IPS-15b (cell line): ENCODE measurements at regions not wholly inside any gene's neighbourhood (a gene's known extent, or its start where the extent isn't known, plus 50 kb on each side); places are given as distances from the start of the nearest gene placed in this dataset.
A peak's percentile ranks its signal among the peaks of the same experiment; 100 is the strongest.

Experiments used
- H3K27me3 ChIP-seq: one replicate; pipeline ENCODE4 v1.6.1; 2013; ENCODE audit warnings: low read length; ENCODE audit not compliant: control insufficient read depth, insufficient read depth
- H3K36me3 ChIP-seq: one replicate; pipeline ENCODE4 v1.6.1; 2013; ENCODE audit warnings: low read length; ENCODE audit not compliant: control insufficient read depth, insufficient read depth
- H3K4me1 ChIP-seq: one replicate; pipeline ENCODE4 v1.6.1; 2013; ENCODE audit warnings: mild to moderate bottlenecking, low read length; ENCODE audit not compliant: control insufficient read depth, insufficient read depth
- H3K4me3 ChIP-seq: one replicate; pipeline ENCODE4 v1.5.1; 2013; ENCODE audit warnings: low read depth, low read length
- H3K9ac ChIP-seq: one replicate; pipeline ENCODE4 v1.6.1; 2013; ENCODE audit warnings: low read depth, mild to moderate bottlenecking, low read length
- H3K9me3 ChIP-seq: one replicate; pipeline ENCODE4 v1.6.1; 2013; ENCODE audit warnings: mild to moderate bottlenecking, low read length; ENCODE audit not compliant: control insufficient read depth, insufficient read depth

DNA sequence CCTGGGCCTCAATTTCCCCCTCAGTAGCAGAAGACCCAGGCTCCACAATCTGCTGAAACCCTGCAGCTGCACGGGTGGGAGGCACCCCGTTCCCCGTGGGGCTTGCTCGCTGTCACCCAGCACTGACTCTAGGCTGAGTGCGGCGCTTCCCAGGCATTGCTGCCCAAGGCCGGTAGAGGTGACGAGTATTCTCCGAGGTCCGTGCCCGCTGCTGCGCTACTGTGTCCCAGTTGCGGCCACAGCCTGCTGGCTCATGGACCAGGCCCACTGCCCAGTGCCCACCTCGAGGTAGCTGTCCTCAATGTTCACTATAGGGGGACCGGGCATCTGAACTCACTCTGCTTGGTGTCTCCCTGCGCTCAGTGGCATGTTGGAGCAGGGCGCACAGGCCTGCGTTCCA, 74.7 kb downstream of the GSC start:
- H3K9ac ChIP-seq, result no peak overlapping the region
- H3K4me1 ChIP-seq, result no peaks in the 10 kb centered on the region
- no peak overlapping the region for H3K4me3 ChIP-seq
- H3K9me3 ChIP-seq, result no peaks in the 10 kb centered on the region
- H3K27me3 ChIP-seq, result peaks cover 8% of the 10 kb centered on the region
- H3K36me3 ChIP-seq, result no peaks in the 10 kb centered on the region

DNA sequence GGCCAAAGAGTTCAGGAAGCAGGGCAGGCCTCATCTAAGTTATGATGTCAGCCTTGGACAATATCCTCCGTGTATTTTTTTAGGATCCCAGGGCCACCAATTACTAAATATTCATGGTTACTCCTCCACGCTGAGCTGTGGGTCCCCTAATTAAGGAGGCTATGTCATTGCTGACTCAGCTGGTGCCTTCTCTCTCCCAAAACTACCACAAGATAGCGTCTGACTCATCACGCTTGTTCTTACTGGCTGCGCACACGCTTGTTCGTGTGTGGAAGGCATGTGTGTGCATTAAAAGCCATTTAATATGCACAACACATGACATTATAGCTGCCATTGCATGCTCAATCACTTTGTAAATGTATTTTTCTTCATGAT, 78.3 kb downstream of the GSC start:
- H3K9ac ChIP-seq, result no peak overlapping the region
- peaks cover 14% of the 10 kb centered on the region for H3K27me3 ChIP-seq
- H3K4me1 ChIP-seq, result peaks cover 2% of the 10 kb centered on the region
- H3K9me3 ChIP-seq, result no peaks in the 10 kb centered on the region
- no peaks in the 10 kb centered on the region for H3K36me3 ChIP-seq
- H3K4me3 ChIP-seq, result no peak overlapping the region

DNA sequence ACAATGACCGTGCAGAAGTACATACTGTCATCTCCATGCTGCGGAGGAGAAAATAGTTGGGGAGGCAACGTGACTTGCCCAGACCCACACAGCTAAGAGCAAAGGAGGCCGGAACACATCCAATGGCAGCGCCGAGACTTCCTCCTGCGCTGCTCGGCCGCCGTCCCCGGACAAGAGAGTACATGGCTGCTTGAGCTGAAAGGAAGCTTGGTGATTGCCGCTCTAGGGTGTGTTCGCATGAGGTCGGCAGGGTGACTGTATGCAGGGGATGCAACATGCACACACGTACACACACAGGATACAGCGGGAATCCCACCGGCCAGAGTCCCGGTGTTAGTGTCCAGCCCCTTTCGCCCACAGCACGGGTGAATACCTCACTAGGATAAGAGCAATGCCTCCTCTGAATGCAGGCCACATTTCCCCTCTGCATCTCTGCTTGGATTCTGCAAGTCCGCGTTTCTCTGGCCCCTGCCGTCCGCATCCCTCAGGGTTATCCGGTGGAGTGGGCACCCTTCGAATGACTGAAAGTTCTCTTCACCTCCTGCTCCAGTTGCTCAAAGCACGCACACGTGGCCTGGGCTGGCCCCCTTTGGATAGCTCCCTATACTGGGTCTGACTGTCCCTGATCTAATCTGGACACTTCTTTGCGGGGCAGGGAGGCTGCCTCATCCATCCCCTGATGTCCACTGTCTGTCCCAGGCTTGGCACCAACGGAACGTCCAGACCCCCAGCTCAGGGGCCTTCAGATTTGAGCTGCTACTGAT, 78.8 kb downstream of the GSC start:
- peaks cover 14% of the 10 kb centered on the region for H3K27me3 ChIP-seq
- H3K9me3 ChIP-seq, result no peaks in the 10 kb centered on the region
- no peaks in the 10 kb centered on the region for H3K36me3 ChIP-seq
- peaks cover 2% of the 10 kb centered on the region for H3K4me1 ChIP-seq
- no peak overlapping the region for H3K9ac ChIP-seq
- H3K4me3 ChIP-seq, result no peak overlapping the region

DNA sequence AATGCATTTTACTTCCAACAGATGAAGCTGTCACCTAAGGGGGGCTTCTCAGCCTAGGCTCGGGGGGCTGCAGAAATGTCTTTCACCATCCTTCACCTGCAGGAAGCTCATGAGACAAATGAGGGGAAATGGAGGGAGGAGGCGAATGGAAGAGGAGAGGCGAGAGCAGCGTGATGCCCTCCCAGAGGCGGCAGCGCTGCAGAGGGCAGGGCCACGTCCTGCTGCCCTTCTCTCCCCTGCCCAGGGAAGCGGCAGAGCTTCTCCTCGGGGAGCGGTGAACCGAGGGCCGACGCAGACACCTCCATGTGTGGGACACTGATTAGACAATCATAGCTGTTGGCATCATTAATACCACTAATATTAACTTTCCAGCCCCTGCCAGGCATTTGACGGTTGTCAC, 78.3 kb downstream of the SERPINA3 start:
- H3K9me3 ChIP-seq, result no peaks in the 10 kb centered on the region
- no peak overlapping the region for H3K4me3 ChIP-seq
- H3K9ac ChIP-seq, result no peak overlapping the region
- H3K4me1 ChIP-seq, result peaks cover 2% of the 10 kb centered on the region
- peaks cover 14% of the 10 kb centered on the region for H3K27me3 ChIP-seq
- H3K36me3 ChIP-seq, result no peaks in the 10 kb centered on the region

- no peaks in the 10 kb centered on the region for H3K9me3 ChIP-seq
- no peak overlapping the region for H3K4me3 ChIP-seq
- no peaks in the 10 kb centered on the region for H3K36me3 ChIP-seq
- peaks cover 2% of the 10 kb centered on the region for H3K4me1 ChIP-seq
- H3K9ac ChIP-seq, result peak overlapping the region; percentile 47
- H3K27me3 ChIP-seq, result peaks cover 14% of the 10 kb centered on the region
Measured at GRCh38 chr14:94689985-94690400, 77.8 kb downstream of the SERPINA3 start.

GRCh38 chr14:94689218-94689984, 77.2 kb downstream of the SERPINA3 start:
- no peak overlapping the region for H3K4me3 ChIP-seq
- H3K9me3 ChIP-seq, result no peaks in the 10 kb centered on the region
- H3K36me3 ChIP-seq, result no peaks in the 10 kb centered on the region
- peaks cover 2% of the 10 kb centered on the region for H3K4me1 ChIP-seq
- peak overlapping the region; percentile 47 for H3K9ac ChIP-seq
- H3K27me3 ChIP-seq, result peaks cover 14% of the 10 kb centered on the region

- H3K4me1 ChIP-seq, result peaks cover 2% of the 10 kb centered on the region
- H3K9ac ChIP-seq, result no peak overlapping the region
- H3K4me3 ChIP-seq, result no peak overlapping the region
- peaks cover 14% of the 10 kb centered on the region for H3K27me3 ChIP-seq
- no peaks in the 10 kb centered on the region for H3K9me3 ChIP-seq
- no peaks in the 10 kb centered on the region for H3K36me3 ChIP-seq
Measured at GRCh38 chr14:94686511-94687160, 74.4 kb downstream of the SERPINA3 start.

DNA sequence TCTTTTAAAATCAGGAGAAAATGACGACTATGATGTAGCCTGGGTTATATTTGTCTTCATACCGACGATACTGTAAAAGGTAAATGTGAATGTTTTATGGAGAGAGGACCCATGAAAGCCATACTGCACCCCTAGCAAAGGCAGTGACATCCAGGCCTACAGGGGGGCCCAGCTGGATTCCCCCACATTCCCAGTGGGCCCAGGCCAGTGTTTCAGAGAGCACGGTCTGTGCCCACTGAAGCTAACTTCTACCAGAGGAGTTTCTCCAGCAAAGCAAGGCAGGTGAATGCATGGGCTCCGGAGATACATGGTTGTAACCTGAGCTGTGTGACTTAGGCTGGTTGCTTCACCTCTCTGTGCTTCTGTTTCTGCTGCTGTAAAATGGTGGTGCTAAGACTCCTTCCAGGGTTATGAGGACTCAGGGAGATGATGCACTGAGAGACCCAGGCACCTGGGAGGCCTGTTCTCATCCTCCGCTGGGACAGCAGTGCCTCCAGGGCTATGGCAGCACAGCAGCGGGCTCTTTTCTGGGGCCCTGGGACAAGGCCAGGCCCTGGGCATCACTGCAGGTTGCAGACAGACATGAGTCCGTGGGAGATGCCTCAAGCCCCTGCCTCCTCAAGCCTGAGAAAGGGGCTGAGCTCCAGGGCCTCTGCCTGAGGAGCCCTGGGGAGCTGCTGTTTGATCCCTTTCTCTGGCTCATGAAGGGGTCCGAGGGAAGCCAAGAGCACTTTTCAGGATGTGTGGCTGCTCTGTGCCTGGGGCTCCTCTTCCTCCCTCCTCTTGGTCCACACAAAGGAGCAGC, 73.7 kb downstream of the SERPINA3 start:
- Histone ChIP-seq H3K9ac (no peak overlapping the region), H3K36me3 (no peaks in the 10 kb centered on the region), H3K4me3 (no peak overlapping the region), H3K27me3 (peaks cover 13% of the 10 kb centered on the region), H3K4me1 (peaks cover 2% of the 10 kb centered on the region), H3K9me3 (no peaks in the 10 kb centered on the region)

- Histone ChIP-seq H3K4me1 (peaks cover 2% of the 10 kb centered on the region), H3K9me3 (no peaks in the 10 kb centered on the region)
Measured at GRCh38 chr14:94685166-94685581, 73.0 kb downstream of the SERPINA3 start.

DNA sequence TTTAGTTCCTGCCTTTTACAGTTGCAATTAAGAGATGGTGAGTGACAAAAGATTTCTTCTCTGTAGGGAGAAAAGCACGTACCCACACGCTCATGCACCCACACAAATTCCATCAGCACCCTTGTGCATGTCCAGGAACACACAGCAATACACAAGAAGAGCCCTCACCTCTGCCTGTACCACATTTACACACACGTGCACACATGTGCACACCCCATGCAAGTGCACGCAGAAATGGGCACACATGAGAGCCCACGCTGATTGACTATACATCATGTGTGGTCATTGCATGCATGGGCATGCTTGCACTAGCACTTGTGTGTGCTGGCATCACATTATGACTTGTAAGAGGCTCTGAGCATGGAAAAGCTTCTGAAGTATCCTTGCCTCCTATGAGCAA, 70.5 kb downstream of the SERPINA3 start:
- H3K36me3 ChIP-seq, result no peaks in the 10 kb centered on the region
- no peak overlapping the region for H3K4me3 ChIP-seq
- no peaks in the 10 kb centered on the region for H3K4me1 ChIP-seq
- H3K27me3 ChIP-seq, result no peaks in the 10 kb centered on the region
- no peaks in the 10 kb centered on the region for H3K9me3 ChIP-seq
- no peak overlapping the region for H3K9ac ChIP-seq

More at GRCh38 chr14:94685166-94685581, 73.0 kb downstream of the SERPINA3 start:
- peaks cover 6% of the 10 kb centered on the region for H3K27me3 ChIP-seq
- H3K36me3 ChIP-seq, result no peaks in the 10 kb centered on the region
- H3K9ac ChIP-seq, result no peak overlapping the region
- no peak overlapping the region for H3K4me3 ChIP-seq

- no peaks in the 10 kb centered on the region for H3K4me1 ChIP-seq
- H3K4me3 ChIP-seq, result no peak overlapping the region
- no peaks in the 10 kb centered on the region for H3K27me3 ChIP-seq
- no peaks in the 10 kb centered on the region for H3K9me3 ChIP-seq
- H3K36me3 ChIP-seq, result no peaks in the 10 kb centered on the region
- H3K9ac ChIP-seq, result no peak overlapping the region
Measured at GRCh38 chr14:94682061-94682516, 69.9 kb downstream of the SERPINA3 start.
